BJ (cell line): ENCODE measurements at regions not wholly inside any gene's neighbourhood (a gene's known extent, or its start where the extent isn't known, plus 50 kb on each side); places are given as distances from the start of the nearest gene placed in this dataset.

Source experiments
- CTCF ChIA-PET: fragments of 350-600 bp; formaldehyde crosslinking; extraction: SDS; loops from one replicate; lab custom pipeline; 2021; ENCODE audit warnings: antibody characterized with exemption, inconsistent platforms; lab: Yijun Ruan, JAX
- POLR2A ChIA-PET: fragments of 300-600 bp; sonication (Branson Sonifier 250); formaldehyde crosslinking; extraction: SDS; loops from one replicate; lab custom pipeline; 2021; ENCODE audit warnings: antibody characterized with exemption; lab: Charles Lee
- DNase-seq: peaks from one replicate; pipeline ENCODE4 v3.0.0-alpha.2; 2011; ENCODE audit warnings: low read depth
- H3K27me3 ChIP-seq: 2 replicates; pipeline ENCODE4 v1.6.0; 2011; ENCODE audit warnings: low read length; ENCODE audit not compliant: control insufficient read depth, insufficient read depth
- H3K36me3 ChIP-seq: 2 replicates; pipeline ENCODE4 v1.5.1; 2011; ENCODE audit warnings: low read length; ENCODE audit not compliant: control insufficient read depth, insufficient read depth
- H3K4me3 ChIP-seq: 2 replicates; pipeline ENCODE4 v1.5.1; 2011; ENCODE audit warnings: low read depth, mild to moderate bottlenecking, control low read depth, low read length
- TF ChIP-seq, protein P1 (sequence below): IDR thresholded peaks from 2 replicates; pipeline ENCODE4 v1.5.1; 2011; ENCODE audit warnings: low read depth, mild to moderate bottlenecking, control low read depth, inconsistent platforms, low read length, moderate library complexity; ENCODE audit not compliant: insufficient read depth

- no peaks in the 10 kb centered on the region for H3K36me3 ChIP-seq
- no peaks in the 10 kb centered on the region for H3K27me3 ChIP-seq
- no peak for DNase-seq
- H3K4me3 ChIP-seq, result no peak overlapping the region
- TF ChIP-seq, protein P1, sequence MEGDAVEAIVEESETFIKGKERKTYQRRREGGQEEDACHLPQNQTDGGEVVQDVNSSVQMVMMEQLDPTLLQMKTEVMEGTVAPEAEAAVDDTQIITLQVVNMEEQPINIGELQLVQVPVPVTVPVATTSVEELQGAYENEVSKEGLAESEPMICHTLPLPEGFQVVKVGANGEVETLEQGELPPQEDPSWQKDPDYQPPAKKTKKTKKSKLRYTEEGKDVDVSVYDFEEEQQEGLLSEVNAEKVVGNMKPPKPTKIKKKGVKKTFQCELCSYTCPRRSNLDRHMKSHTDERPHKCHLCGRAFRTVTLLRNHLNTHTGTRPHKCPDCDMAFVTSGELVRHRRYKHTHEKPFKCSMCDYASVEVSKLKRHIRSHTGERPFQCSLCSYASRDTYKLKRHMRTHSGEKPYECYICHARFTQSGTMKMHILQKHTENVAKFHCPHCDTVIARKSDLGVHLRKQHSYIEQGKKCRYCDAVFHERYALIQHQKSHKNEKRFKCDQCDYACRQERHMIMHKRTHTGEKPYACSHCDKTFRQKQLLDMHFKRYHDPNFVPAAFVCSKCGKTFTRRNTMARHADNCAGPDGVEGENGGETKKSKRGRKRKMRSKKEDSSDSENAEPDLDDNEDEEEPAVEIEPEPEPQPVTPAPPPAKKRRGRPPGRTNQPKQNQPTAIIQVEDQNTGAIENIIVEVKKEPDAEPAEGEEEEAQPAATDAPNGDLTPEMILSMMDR, result no peak
- ChIA-PET POLR2A (no interaction called here), CTCF (no interaction called here)
Measured at GRCh38 chr5:56342616-56343015, 109.5 kb upstream of the ANKRD55 start.

GRCh38 chr5:56340196-56340980 lies 107.3 kb upstream of the ANKRD55 start:
- ChIA-PET POLR2A (interaction anchor here (0.6 kb wide), 1 partner anchor 10 kb away, joined by 5 read pairs; no protein-coding TSS in a partner anchor), CTCF (no interaction called here)
- TF ChIP-seq, protein P1, result no peak
- H3K27me3 ChIP-seq, result no peaks in the 10 kb centered on the region
- no peaks in the 10 kb centered on the region for H3K36me3 ChIP-seq
- H3K4me3 ChIP-seq, result no peak overlapping the region
- DNase-seq, result no peak

- ChIA-PET CTCF (no interaction called here), POLR2A (no interaction called here)
- no peaks in the 10 kb centered on the region for H3K36me3 ChIP-seq
- no peak for DNase-seq
- H3K4me3 ChIP-seq, result no peak overlapping the region
- H3K27me3 ChIP-seq, result no peaks in the 10 kb centered on the region
- TF ChIP-seq, protein P1, result no peak
Measured at GRCh38 chr5:56339732-56340131, 106.6 kb upstream of the ANKRD55 start.

- ChIA-PET POLR2A (no interaction called here), CTCF (no interaction called here)
- TF ChIP-seq, protein P1, result no peak
- Histone ChIP-seq H3K36me3 (no peaks in the 10 kb centered on the region), H3K27me3 (no peaks in the 10 kb centered on the region), H3K4me3 (no peak overlapping the region)
- no peak for DNase-seq
Measured at GRCh38 chr5:56337715-56338319, 104.7 kb upstream of the ANKRD55 start.

- CTCF ChIA-PET, result no interaction called here
- Histone ChIP-seq H3K27me3 (no peaks in the 10 kb centered on the region), H3K36me3 (no peaks in the 10 kb centered on the region), H3K4me3 (no peak overlapping the region)
- POLR2A ChIA-PET, result no interaction called here
- no peak for DNase-seq
- TF ChIP-seq, protein P1, result no peak
Measured at GRCh38 chr5:56335212-56335611, 102.1 kb upstream of the ANKRD55 start.
